Stimulated activated CD4-positive, alpha-beta T cell treated with anti-CD3 and anti-CD28 coated beads, TNF-alpha, amount 100 ng/mL, for 1 hour (primary cell): ENCODE measurements at regions not wholly inside any gene's neighbourhood (a gene's known extent, or its start where the extent isn't known, plus 50 kb on each side); places are given as distances from the start of the nearest gene placed in this dataset.
"Not testable (repeated sequence)": the region's sequence is repeated elsewhere in the genome, so short reads cannot be mapped to it uniquely, and the experiment has no call there.

Source experiments
- DNase-seq, 3 donors: peaks; one replicate each; pipeline ENCODE4 v3.0.0-alpha.2; 2020; ENCODE audit warnings: low read depth in 3 of 3, low spot score in 1 of 3

GRCh38 chr6:134584847-134585516 lies 267.1 kb upstream of the SGK1 start:
- DNase-seq: no peak

GRCh38 chr6:134577998-134578397 lies 260.1 kb upstream of the SGK1 start:
- no peak for DNase-seq

GRCh38 chr6:134575221-134575620 lies 257.3 kb upstream of the SGK1 start:
- DNase-seq: no peak

- DNase-seq: no peak
Observed at GRCh38 chr6:134574491-134574890, 256.6 kb upstream of the SGK1 start.

GRCh38 chr6:134569996-134570395 lies 252.1 kb upstream of the SGK1 start:
- not testable (repeated sequence) for DNase-seq

- DNase-seq: no peak
Observed at GRCh38 chr6:134564705-134565104, 246.8 kb upstream of the SGK1 start.

GRCh38 chr6:134560019-134560418 lies 242.1 kb upstream of the SGK1 start:
- DNase-seq: no peak

GRCh38 chr6:134557509-134557908 lies 239.6 kb upstream of the SGK1 start:
- DNase-seq: no peak

GRCh38 chr6:134555672-134556071 lies 237.8 kb upstream of the SGK1 start:
- no peak for DNase-seq

- DNase-seq: no peak
Observed at GRCh38 chr6:134553936-134554335, 236.0 kb upstream of the SGK1 start.

GRCh38 chr6:134551245-134551960 lies 233.5 kb upstream of the SGK1 start:
- no peak for DNase-seq

- DNase-seq: no peak
Observed at GRCh38 chr6:134550604-134551003, 232.7 kb upstream of the SGK1 start.

GRCh38 chr6:134549854-134550253 lies 231.9 kb upstream of the SGK1 start:
- no peak for DNase-seq

- no peak for DNase-seq
Observed at GRCh38 chr6:134546962-134547645, 229.2 kb upstream of the SGK1 start.

- no peak for DNase-seq
Observed at GRCh38 chr6:134544737-134545136, 226.8 kb upstream of the SGK1 start.

GRCh38 chr6:134543128-134543527 lies 225.2 kb upstream of the SGK1 start:
- DNase-seq: no peak

GRCh38 chr6:134541001-134541400 lies 223.1 kb upstream of the SGK1 start:
- DNase-seq: no peak

- no peak for DNase-seq
Observed at GRCh38 chr6:134539865-134540323, 222.0 kb upstream of the SGK1 start.

GRCh38 chr6:134537765-134538164 lies 219.9 kb upstream of the SGK1 start:
- DNase-seq: not testable (repeated sequence)

GRCh38 chr6:134537146-134537555 lies 219.2 kb upstream of the SGK1 start:
- DNase-seq: no peak

GRCh38 chr6:134535831-134536230 lies 217.9 kb upstream of the SGK1 start:
- no peak for DNase-seq

- DNase-seq: no peak
Observed at GRCh38 chr6:134534708-134535149, 216.8 kb upstream of the SGK1 start.
